Cardiac muscle cell (in vitro differentiated cells and primary cell): ENCODE measurements at regions not wholly inside any gene's neighbourhood (a gene's known extent, or its start where the extent isn't known, plus 50 kb on each side); places are given as distances from the start of the nearest gene placed in this dataset.

Experiments
- DNase-seq, 2 donors: peaks; one replicate each; pipeline versions ENCODE4 v3.0.0 to v3.0.0-alpha.2; 2010 to 2017; ENCODE audit warnings: low read depth in 1 of 2, low spot score in 1 of 2
- H3K27ac ChIP-seq: fragments of 200-600 bp; sonication (generic); 2 replicates; pipeline ENCODE4 v1.5.1; 2016
- H3K27me3 ChIP-seq: fragments of 200-600 bp; sonication (generic); 2 replicates; pipeline ENCODE4 v1.6.0; 2016; ENCODE audit warnings: control low read depth
- H3K36me3 ChIP-seq: fragments of 200-600 bp; sonication (generic); 2 replicates; pipeline ENCODE4 v1.5.1; 2016; ENCODE audit warnings: control low read depth
- H3K4me1 ChIP-seq: fragments of 200-600 bp; sonication (generic); 2 replicates; pipeline ENCODE4 v1.8.1; 2017; ENCODE audit warnings: low read depth, mild to moderate bottlenecking, mixed run types
- H3K4me3 ChIP-seq: fragments of 200-600 bp; sonication (generic); 2 replicates; pipeline ENCODE4 v1.5.1; 2016; ENCODE audit warnings: mild to moderate bottlenecking
- H3K9me3 ChIP-seq: fragments of 200-600 bp; sonication (generic); 2 replicates; pipeline ENCODE4 v1.5.1; 2017; ENCODE audit warnings: low read depth, mild to moderate bottlenecking, control low read depth
- CTCF ChIP-seq: IDR thresholded peaks from 2 replicates; pipeline ENCODE4 v1.5.1; 2012; ENCODE audit warnings: low read depth, mild to moderate bottlenecking, low read length

- DNase-seq: no peak
- TF ChIP-seq CTCF: no peak
- Histone ChIP-seq H3K4me1 (no peaks in the 10 kb centered on the region), H3K9me3 (no peaks in the 10 kb centered on the region), H3K4me3 (no peak overlapping the region), H3K27ac (no peak overlapping the region), H3K27me3 (no peaks in the 10 kb centered on the region), H3K36me3 (no peaks in the 10 kb centered on the region)
Observed at GRCh38 chr14:49203676-49204075, 382.5 kb downstream of the RPS29 start.

DNA sequence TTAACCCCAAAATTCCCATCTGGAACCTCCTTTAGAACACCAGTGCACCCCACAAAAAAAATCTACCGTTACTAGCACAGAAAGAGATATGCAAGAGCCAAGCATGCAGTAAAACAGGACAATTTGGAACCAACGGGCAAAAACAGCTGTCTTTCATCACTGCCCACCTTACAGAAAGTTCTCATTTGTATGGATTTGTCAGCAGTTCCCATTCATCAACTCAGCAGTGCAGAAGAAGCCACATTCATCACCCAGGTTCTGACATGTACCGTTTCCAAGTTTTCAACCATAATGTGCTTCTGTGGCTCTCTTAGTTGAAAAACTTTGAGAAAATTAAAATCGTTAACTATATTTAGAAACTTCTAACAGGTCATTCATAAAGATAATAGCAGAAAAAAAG lies 387.0 kb downstream of the RPS29 start:
- TF ChIP-seq CTCF: no peak
- no peak overlapping the region for H3K27ac ChIP-seq
- H3K4me1 ChIP-seq: peaks cover 4% of the 10 kb centered on the region
- no peaks in the 10 kb centered on the region for H3K36me3 ChIP-seq
- no peak for DNase-seq
- H3K4me3 ChIP-seq: no peak overlapping the region
- H3K9me3 ChIP-seq: no peaks in the 10 kb centered on the region
- no peaks in the 10 kb centered on the region for H3K27me3 ChIP-seq

DNA sequence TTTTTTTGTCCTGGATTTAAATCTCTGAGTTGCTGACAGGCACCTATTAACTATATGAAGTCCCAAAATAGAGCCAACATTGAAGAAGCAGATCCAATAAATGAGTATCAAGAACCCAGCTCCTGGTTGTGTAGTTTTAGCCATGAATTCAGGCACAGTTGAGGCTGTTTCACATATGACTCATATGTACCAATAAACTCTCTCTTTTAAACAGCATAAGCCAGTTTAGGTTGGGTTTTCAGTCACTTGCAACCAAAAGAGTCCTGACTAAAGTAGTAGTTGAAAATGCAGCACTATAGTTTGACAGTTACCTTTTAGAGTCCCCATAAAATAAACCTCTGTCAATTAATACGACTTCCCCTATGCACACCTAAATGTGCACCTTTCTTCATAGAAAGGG lies 389.9 kb downstream of the RPS29 start:
- Histone ChIP-seq H3K9me3 (no peaks in the 10 kb centered on the region), H3K36me3 (no peaks in the 10 kb centered on the region), H3K4me3 (no peak overlapping the region), H3K27me3 (no peaks in the 10 kb centered on the region), H3K4me1 (peaks cover 4% of the 10 kb centered on the region), H3K27ac (no peak overlapping the region)
- DNase-seq: no peak
- TF ChIP-seq CTCF: no peak

- Histone ChIP-seq H3K27me3 (no peaks in the 10 kb centered on the region), H3K4me1 (peaks cover 4% of the 10 kb centered on the region), H3K27ac (no peak overlapping the region), H3K9me3 (no peaks in the 10 kb centered on the region), H3K36me3 (no peaks in the 10 kb centered on the region), H3K4me3 (no peak overlapping the region)
- TF ChIP-seq CTCF: no peak
- no peak for DNase-seq
Observed at GRCh38 chr14:49194067-49194466, 392.1 kb downstream of the RPS29 start.

DNA sequence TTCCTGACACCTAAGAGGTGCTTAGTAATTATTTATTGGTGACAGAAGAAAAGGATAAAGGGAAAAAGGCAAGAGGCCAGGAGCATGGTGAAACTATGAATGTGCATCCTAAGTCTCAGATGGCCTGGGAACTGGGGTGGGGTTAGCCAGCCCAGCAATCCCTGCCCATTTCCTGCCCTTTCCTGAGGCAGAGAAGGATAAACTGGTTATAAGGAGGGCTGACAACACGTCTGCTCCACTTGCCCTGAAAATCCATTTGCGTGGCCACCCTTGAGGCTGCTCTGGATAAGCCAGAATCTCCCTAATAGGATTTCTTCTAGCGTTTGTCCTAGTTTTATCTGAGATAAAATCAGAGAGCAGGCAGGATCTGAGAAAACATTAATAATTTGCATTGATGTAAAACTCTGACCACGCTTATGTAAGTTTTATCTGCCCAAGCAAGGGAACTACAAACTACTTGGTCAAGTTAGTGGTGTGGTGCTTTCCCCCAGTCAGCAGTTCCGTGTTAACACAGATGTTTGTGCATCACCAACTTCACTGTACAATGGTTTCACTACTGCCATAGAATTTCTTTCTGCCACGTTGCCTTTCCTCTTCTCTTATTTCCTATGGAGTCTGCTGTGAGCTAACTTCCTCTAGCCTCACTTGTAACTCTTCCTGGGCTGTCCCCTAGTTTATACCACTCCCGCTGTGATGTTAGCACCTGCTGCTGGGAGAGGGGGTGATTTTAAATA lies 392.7 kb downstream of the RPS29 start:
- Histone ChIP-seq H3K4me1 (peaks cover 4% of the 10 kb centered on the region), H3K27me3 (no peaks in the 10 kb centered on the region), H3K36me3 (no peaks in the 10 kb centered on the region), H3K27ac (no peak overlapping the region), H3K4me3 (no peak overlapping the region), H3K9me3 (no peaks in the 10 kb centered on the region)
- no peak for TF ChIP-seq CTCF
- DNase-seq: no peak
